Vagina (tissue), 2 donors: ENCODE measurements at regions not wholly inside any gene's neighbourhood (a gene's known extent, or its start where the extent isn't known, plus 50 kb on each side); places are given as distances from the start of the nearest gene placed in this dataset.

Experiments used
- POLR2A ChIP-seq, 2 donors: fragments of 450-650 bp; IDR thresholded peaks; one replicate each; pipeline ENCODE4 v1.6.1; 2017; ENCODE audit warnings: antibody characterized with exemption in 2 of 2, mild to moderate bottlenecking in 2 of 2, moderate library complexity in 2 of 2
- POLR2AphosphoS5 ChIP-seq, 2 donors: sonication (generic); formaldehyde crosslinking; IDR thresholded peaks; one replicate each; pipeline ENCODE4 v1.9.0; 2017; ENCODE audit warnings: antibody characterized with exemption in 2 of 2, mild to moderate bottlenecking in 2 of 2, low read depth in 1 of 2; ENCODE audit not compliant: insufficient read depth in 1 of 2
- TF ChIP-seq, protein P1 (sequence below), 3 experiments: fragments of 450-650 bp in 2 of 3; fragments of 200-600 bp in 1 of 3; sonication (generic) in 1 of 3; IDR thresholded peaks; one replicate each; pipeline ENCODE4 v1.5.1; 2017 to 2019; ENCODE audit warnings: antibody characterized with exemption in 3 of 3, mild to moderate bottlenecking in 2 of 3, moderate library complexity in 2 of 3

DNA sequence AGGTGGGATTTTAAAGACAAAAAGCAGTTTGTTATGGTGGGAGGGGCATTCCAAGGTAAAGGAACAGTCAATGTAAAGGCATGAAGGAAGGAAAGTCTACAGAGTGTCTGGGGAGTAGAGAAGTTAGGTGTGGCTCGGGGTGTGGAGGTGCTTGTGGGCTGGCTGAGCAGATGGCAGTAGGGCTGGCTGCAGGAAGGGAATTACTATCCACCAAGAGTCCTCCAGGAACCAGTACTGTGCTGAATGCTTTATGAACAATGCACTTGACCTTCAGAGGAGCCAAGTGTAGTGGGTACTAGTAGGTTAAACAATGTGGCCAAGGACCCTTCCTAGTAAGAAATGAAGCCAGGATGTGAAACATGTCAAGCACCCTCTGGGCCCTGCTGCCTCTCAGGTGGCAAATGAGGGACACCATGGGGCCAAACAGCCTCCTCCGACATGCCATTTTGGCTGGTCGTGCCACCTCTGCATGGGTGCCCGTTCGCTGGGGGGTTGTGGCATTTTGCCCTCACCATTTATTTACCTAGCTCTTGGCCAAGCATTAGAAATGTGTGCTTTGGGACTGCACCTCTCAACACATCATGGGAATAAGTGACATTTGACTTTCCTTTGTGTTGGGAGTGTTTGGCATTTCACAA is 123.6 kb upstream of the TENM4 start:
- TF ChIP-seq POLR2A (IDR thresholded peaks at IDR 0.05): no peak
- TF ChIP-seq, protein P1, sequence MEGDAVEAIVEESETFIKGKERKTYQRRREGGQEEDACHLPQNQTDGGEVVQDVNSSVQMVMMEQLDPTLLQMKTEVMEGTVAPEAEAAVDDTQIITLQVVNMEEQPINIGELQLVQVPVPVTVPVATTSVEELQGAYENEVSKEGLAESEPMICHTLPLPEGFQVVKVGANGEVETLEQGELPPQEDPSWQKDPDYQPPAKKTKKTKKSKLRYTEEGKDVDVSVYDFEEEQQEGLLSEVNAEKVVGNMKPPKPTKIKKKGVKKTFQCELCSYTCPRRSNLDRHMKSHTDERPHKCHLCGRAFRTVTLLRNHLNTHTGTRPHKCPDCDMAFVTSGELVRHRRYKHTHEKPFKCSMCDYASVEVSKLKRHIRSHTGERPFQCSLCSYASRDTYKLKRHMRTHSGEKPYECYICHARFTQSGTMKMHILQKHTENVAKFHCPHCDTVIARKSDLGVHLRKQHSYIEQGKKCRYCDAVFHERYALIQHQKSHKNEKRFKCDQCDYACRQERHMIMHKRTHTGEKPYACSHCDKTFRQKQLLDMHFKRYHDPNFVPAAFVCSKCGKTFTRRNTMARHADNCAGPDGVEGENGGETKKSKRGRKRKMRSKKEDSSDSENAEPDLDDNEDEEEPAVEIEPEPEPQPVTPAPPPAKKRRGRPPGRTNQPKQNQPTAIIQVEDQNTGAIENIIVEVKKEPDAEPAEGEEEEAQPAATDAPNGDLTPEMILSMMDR (IDR thresholded peaks at IDR 0.05): no peak
- TF ChIP-seq POLR2AphosphoS5 (IDR thresholded peaks at IDR 0.05; ENCODE audit: insufficient read depth in 1 of 2, low read depth in 1 of 2): no peak
